ENCODE measurements at regions not wholly inside any gene's neighbourhood (a gene's known extent, or its start where the extent isn't known, plus 50 kb on each side); places are given as distances from the start of the nearest gene placed in this dataset.

DNA sequence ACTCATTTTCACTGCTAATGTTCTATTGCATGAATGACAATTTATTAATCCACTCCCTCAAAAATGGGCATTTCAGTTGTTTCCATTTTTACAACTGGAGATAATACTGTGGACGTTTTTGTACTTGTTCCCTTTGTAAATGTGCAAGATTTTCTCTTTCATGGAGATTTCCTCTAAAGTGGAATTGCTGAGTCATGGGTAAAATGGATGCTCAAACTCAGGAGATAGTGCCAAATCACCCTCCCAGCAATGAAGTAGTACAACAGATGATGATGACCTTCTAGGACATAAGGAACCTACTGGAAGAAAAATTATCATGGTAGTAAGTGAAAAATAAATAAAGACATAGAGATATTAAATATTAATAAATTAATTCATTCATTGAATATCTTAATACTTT is 460.8 kb upstream of the CHST9 start:
- DNase-seq (ENCODE audit: low read depth), result no peak

DNA sequence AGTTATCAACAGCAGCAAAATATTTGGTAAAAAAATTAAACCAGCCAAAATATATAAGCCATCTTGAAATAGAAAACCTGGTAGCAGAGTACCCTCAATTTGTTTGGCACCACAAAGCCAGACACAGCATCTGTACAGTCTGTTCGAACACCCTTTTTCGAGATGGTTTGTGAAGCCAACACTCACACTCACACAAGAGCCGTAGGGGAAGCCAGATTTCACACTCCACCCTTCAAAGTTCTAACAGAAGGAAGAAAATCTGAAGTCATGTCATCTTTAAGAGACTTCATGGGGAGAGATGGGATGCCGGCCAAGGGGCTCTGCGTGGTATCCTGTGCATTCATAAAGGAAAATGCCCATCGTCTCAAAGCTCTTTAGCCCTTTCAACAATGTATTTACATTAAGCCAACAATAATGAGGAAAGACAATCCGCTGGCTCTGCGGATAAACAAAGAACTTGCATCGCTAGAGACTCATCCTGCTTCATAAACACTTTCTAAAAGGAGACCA is 451.5 kb upstream of the CHST9 start:
- no peak for DNase-seq (ENCODE audit: low read depth)

DNA sequence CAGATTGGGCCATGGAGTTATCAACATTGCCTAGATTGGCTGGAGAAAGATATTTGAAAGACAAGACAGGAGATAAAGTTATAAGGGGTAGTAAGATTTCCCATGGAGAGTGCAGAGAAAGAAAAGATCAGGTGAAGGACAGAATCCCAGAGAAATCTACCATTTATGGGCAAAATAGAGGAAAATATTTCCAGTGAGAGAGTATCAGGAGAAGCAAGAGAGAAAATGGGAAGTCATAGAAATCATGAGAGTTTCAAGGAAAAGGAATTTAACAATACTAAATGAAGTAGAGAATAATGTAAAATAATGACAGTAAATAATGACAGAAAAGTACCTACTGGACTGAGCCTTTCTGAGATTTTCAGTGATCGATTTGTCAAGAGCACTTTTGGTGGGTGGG is 447.6 kb upstream of the CHST9 start:
- no peak for DNase-seq (ENCODE audit: low read depth)

DNA sequence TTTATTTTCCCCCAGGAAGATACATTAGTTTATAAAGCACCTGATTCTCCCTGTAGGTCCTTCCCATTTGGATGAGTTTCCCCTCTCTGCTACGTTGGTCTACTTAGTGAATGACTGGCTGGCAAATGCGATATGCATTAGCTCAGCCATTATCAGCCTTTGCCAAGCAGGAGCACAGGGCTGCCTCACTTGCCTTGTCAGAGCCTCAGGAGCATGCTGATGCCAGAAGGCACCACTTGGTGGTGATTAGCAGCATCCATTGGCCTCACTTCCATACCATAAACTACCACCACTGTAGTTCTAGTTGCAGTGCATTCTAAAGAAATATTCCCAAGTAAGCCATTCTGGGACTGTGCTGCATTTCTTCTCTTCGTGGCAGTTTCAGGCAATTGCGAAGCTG is 442.8 kb upstream of the CHST9 start:
- no peak for DNase-seq (ENCODE audit: low read depth)

DNA sequence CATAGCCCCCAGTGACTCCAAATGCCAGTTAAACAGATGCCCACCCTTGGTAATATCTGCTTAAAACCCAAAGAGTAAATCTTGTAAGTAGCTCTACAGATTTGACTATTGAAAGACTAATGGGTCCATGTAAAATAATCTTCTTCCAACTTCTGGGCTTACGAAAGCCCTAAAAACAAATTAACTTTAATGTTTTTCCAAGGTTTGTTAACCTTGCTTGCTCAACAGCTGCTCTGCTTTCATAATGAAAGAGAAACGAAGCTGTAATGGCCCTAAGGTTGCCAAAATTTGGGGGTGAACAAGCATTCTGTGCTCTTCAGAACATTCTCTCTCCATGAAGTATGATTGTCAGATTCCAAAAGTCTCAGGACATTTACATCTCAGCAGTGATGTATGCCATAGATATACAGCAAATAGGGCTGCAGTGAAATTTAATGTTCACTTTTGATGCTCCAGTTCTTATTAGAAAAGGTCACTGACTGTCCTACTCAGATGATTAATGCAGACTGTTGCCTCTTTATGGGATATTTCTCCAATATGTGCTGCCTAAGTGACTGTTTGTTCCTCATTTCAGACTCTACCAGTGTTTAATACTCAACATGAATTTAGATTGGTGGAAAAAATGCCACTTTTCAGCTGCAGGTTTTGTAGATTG is 436.3 kb upstream of the CHST9 start:
- no peak for DNase-seq (ENCODE audit: low read depth)

DNA sequence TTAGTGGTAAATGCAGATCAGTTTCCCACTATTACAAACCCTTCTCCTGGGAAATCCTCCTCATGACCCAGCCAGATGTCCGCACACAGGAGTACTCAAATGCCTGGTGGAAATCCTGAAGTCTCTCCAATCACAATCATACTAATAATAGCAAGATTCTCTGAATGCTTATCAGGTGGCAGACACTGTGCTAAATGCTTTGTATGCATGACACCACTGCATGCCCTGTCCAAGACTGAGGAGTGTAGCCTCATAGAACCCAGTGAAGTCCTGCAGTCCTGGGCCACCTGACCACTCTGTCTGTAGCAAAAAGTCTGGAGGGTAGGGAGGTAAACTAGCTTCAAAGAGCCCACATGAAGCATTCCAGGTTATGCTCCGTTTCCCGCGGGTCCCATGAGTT is 434.8 kb upstream of the CHST9 start:
- DNase-seq (ENCODE audit: low read depth), result no peak

DNA sequence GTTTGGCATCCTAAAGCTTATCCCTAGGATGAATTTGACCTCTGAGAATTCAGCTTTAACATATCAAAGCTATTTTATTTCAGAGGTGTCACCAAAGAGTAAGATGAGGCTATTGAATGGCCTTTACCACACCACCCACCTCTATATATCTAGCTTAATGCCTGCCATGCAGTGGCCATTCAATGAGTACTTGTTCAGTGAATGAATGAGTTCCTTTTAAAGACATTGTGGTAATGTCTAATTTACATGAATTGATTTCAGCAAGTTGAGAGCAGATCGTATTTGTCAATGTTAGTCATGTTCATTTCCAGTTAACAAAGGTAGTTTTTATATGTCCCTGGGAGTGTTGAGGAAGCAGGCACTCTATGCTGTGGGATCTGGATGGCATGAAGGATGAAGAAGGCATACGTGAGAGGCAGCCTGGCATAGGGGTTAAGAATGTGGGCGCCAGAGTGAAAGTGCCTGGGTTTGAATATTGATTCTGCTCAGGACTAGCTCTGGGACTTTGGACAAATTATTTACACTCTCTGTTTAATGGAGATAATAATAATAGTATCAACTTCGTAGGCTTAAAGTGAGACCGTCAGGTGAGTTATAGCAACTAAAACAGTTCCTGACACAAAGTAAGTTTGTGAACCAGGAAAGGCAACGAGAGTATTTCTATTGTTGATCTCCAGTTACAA is 434.1 kb upstream of the CHST9 start:
- DNase-seq (ENCODE audit: low read depth), result no peak

DNA sequence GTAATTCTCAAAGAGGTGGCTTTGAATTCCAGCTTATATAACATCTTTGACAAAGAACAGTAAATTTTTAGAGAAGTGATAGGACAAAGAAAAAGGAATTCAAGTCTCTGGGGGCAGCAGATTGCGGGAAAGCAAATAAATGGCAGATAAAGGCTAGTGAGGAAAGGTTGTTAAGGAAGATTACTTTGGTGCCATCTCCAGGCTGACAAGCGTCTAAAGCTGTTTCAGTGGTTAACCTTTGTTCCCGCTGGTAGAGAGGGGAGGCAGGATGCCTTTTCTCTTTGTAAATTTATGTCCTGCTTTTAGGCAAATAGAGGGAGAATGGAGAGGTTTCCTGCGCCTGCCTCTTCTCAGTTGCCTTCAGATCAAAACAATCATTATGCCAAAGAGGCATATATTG is 431.2 kb upstream of the CHST9 start:
- no peak for DNase-seq (ENCODE audit: low read depth)

DNA sequence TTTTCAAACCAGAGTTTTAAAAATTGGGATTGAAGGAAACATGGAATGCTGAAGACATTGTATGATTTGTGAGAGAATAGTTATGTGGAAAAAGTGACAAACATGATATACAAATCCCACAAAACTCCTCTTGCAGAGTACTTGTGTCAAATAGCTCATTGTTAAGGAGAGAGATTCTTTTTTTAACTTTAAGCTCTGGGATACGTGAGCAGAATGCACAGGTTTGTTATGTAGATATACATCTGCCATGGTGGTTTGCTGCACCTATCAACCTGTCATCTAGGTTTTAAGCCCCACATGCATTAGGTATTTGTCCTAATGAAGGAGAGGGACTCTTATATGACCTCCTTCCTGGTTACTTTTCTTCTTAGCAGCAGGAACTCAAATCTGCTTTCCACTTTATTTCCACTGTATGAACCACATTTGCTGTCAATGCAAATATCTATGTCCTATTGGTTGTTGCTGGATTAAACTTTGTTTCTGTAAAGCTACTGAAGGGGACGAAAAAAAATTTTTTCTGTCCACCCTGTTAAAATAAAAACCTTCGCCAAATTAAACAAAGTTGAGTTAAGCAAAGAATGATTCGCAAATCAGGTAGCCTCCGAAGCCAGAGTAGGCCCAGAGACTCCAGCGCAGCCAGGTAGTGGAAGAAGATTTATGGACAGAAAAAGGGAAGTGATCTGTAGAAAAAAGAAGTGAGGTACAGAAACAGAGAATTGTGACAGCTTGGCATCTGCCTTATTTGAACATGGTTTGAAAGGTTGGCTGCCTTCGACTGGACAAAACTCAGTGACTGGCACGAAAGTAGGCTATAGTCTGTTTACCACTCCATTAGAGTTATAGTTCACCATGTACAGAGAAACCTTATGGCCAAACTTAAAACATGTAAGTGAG is 430.1 kb upstream of the CHST9 start:
- DNase-seq (ENCODE audit: low read depth), result no peak

DNA sequence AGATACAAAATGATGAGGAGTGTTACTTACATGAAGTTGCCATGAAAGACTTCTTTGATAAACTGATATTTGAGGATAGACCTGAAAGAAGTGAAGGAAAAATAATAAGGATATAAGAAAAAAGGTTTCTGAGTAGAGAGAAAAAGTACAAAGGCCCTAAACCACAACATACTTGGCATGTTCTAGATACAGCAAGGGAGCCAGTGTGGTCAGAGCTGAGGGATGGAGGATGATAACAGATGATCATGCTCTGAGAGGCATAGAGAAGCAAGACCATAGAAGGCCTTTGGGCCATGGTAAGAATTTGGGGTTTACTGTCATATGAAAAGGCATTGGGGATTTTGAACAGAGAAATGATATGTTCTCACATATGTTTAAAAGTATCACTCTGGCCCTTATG is 424.1 kb upstream of the CHST9 start:
- no peak for DNase-seq (ENCODE audit: low read depth)

DNA sequence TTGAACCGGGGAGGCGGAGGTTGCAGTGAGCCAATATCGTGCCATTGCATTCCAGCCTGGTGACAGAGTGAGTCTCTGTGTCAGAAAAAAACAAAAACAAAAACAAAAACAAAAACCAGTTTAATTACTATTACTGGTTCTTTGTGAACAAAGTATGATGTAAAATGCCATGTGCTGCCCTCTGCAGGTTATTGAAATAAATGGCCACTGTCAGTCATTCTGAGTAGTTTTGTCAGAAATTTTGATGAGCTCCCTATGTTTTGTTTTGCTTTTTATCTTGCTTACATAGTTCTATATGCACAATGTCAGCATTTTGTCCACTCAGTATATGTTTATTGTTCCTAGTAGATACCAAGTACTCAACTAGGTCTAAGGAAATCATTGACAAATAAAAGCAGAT is 423.6 kb upstream of the CHST9 start:
- no peak for DNase-seq (ENCODE audit: low read depth)

DNA sequence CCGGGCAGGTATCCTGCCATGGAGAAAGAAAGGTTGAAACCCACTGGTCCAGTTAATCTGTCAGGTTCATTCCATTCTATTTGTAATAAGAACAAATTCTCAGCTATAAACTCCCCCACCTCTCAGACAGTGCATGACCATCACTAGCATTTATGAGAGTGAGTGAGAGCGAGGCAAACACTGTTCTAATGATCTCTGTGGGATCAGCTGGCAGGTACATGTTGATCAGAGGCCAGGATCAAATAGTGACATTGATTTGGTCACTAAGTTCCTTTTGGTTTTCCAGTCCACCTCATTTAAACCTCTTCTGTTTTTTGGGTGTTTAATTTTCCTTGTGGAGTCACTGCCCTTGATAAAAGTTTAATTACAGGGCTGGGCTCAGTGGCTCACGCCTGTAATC is 423.1 kb upstream of the CHST9 start:
- no peak for DNase-seq (ENCODE audit: low read depth)

DNA sequence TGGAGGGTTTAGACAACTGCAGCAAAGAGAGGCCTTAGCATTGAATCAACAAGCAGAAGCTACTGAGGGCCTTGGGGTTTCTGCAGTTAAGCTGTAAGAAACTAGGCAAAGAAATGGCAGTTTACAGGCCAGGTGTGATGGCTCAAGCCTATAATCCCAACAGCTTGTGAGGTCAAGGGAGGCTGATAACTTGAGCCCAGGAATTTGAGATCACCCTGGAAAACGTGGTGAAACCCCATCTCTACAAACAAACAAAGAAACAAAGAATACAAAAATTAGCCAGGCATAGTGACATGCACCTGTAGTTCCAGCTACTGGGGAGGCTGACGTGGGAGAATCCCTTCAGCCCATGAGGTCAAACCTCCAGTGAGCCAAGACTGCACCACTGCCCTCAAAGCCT is 421.6 kb upstream of the CHST9 start:
- no peak for DNase-seq (ENCODE audit: low read depth)

DNA sequence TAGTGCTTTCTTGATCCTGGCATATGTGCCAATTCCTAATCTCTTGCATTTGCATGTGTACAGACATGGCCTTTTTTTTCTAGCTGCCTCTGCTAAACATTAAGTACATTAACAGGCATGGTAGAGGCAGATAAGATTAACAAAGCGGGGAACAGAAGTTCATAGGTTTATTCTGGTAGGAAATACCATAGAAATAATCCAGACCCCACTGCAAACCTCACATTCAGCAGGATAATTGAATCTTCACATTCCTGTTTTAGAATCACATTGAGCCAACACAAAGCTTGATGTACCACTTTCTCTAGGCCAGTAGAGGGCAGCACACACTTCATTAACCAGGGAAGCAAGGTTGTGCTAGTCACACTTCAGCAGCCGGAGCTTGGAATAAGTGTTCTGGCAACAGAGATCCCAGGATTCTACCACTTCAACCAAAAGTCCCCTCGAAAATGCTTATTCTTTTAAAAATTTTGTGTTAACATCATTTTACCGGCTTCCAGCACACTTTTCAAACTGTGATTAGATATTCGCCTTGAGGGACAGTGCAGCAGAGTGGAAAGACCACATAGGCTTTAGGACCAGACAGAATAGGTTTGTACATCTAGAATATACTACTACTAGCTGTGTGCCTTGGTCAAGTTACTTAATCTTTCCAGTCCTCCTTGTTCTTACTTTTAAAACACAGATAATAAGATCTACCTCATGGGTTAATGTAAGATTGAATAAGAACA is 420.2 kb upstream of the CHST9 start:
- DNase-seq (ENCODE audit: low read depth), result peak; percentile 51

DNA sequence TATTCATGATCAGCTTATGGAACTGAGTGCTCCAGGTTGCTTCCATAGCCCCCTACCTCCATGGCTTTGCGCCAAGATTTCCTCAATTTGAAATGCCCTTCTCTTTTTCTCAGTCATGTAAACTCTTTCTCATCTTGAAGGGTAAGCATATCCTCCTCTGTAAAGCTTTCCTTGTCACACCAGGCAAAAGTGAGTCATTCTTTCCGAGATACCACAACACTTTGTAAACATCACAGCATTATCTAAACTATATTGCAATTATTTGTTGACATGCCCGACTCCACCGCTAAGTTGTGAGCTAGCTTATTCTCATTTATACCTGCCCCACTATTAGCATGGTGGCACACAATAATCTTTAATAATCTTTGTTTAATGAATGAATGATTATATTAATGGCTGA is 419.5 kb upstream of the CHST9 start:
- no peak for DNase-seq (ENCODE audit: low read depth)

DNA sequence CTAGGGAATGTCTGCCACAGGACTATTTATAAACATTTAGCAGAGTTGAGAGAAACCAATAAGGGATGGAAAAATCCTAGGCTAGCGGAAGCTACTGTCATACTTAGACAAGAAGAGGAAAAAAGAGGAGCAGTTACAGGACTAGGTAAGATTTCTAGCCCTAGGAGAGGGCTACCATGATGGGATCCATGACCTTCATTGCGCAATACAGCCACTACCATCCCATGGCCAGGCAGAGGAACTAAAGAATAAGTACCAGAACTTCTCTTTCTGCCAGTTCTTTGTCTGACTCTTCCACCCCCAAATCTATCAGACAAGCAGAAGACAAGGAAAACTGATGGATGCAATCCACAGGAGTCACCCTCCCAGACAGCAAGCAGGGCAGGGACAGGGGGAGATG is 417.0 kb upstream of the CHST9 start:
- DNase-seq (ENCODE audit: low read depth), result no peak

DNA sequence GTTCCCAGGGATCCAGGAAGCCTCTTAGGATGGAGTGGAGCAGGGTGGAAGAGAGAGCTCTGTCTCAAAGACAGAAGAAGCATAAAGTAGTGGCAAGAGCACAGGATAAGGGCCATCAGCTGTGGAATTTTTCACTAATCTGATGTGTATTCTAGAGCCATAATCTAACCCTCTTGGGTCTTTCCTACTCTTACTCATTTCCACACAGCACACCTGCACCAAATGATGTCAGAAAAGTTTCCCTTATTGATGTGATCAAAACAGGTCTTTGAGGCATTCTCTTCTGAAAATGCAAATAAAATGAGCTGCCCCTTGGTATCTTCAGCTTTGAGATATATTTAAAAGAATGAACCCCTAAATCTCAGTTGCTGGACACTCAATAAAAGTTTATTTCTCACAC is 415.1 kb upstream of the CHST9 start:
- DNase-seq (ENCODE audit: low read depth), result no peak

DNA sequence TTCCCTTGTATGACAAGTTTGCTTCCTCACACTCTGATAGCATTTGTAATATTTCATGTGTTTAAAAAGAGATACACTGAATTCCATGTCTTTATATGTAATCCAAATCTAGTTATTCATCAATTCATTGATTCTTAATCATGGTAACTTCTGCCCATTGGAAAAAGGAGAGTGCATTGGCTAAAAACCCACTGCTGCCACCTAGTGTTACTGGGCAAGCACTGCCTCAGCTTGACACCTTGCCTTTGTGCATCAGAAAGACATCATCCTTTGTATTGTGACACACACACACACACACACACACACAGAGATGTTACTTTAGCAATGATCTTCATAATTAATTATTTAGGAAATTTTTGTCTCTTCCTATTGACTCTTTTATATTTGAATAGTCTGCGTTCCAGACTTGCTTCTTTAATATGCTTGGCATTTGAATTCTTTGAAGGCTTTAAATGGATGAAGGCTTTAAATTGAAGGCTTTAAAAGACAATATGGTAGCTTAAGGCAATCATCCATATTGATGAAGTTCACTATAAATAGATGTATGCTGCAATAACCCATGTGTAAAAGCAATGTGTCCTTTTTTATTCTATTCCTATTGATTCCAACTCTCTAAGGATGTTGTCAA is 414.2 kb upstream of the CHST9 start:
- peak; percentile 18 for DNase-seq (ENCODE audit: low read depth)

DNA sequence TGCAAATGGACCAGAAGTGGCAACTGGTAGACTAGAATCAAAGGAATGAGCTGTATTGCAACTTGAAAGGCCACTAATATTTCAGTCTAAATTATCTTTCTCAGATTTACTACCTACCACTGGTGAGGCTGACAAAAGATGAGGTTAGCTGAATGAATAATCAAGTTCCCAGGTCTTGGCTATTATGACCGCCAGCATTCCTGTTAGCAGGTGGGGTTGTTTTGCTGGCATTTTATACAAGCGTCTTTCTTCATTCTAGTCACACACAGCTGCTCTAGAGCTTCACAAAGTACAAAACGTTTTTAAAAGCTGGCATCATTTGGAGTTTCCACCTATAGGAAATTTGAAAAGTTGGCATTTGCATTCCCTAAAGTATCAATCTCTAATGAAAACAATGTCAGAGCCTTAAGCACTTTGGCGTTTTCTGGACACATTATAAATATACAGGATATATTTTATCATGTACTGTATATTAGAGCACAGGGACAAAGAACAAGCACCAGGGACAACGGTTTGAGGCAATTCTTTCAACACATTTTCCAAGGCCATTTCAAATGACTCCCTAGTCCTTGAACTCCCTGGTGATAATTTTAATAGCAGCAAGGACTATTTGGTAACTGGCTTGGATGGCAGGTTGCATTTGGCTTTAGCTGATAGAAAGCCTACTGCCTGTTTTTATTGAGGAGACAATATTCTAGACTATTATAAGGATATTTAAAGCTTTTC is 410.2 kb upstream of the CHST9 start:
- no peak for DNase-seq (ENCODE audit: low read depth)

DNA sequence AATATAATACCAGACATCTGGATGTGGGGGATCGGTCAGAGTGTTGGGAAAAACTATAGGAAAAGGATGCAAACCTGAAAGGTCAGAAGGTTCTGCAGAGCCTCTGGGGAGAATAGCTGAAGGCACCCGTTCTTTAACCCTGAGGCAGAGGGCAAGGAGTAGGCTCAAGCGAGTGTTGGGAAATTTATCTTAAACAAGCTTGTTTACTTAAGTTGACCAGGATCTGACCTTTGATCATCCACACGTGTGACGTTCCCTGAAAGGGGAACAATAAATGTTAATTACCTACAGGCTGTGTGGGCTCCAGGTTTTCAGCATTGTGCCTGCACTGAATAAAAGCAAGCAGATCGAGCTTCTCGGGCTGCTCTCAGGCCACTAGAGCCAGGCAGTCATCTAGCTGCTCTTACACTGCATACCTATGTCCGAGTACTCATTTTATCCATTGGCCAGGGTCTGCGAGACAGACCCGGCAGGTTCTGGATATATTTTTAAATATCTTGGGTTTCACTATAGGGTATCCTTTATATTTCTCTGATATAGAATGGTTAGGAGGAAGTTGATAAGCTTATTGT is 400.6 kb upstream of the CHST9 start:
- DNase-seq (ENCODE audit: low read depth), result no peak

Measured in HT1080 (cell line).